Peyer's patch (tissue), 4 donors: ENCODE measurements at regions not wholly inside any gene's neighbourhood (a gene's known extent, or its start where the extent isn't known, plus 50 kb on each side); places are given as distances from the start of the nearest gene placed in this dataset.

Experiments
- CTCF ChIP-seq, 6 experiments: fragments of 450-650 bp in 4 of 6; fragments of 200-600 bp in 2 of 6; sonication (generic) in 1 of 6; IDR thresholded peaks; one replicate each; pipeline ENCODE4 v1.5.1; 2017 to 2019; ENCODE audit warnings: antibody characterized with exemption in 6 of 6, mild to moderate bottlenecking in 3 of 6, moderate library complexity in 1 of 6
- POLR2A ChIP-seq, 2 donors: fragments of 450-650 bp; IDR thresholded peaks; one replicate each; pipeline ENCODE4 v1.5.1; 2017; ENCODE audit warnings: antibody characterized with exemption in 2 of 2, mild to moderate bottlenecking in 2 of 2, moderate library complexity in 2 of 2

GRCh38 chr1:218027152-218027551 is 257.9 kb upstream of the RRP15 start:
- no peak for TF ChIP-seq CTCF (IDR thresholded peaks at IDR 0.05)
- TF ChIP-seq POLR2A (IDR thresholded peaks at IDR 0.05) = no peak
